ENCODE measurements at regions not wholly inside any gene's neighbourhood (a gene's known extent, or its start where the extent isn't known, plus 50 kb on each side); places are given as distances from the start of the nearest gene placed in this dataset.

DNA sequence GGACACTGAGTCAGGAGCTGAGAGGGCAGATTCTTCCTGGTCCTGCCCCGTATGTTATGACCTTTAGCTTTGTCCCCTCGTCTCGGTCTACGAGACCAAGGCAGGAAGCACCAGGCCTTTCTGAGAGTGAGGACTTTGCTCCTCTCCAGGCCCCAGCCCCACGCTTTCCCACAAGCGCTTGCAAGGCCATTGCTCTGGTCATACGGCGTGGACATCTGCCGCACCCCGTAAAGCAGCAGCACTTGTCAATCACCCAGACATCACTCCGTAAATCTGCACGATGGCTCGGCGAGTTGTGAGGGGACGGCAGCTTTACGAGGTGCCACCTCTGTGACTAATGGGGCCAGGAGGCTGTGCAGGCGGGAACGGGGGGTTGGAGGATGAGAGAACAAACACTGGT lies 100.8 kb upstream of the TWIST2 start:
- TF ChIP-seq ZNF274 (IDR thresholded peaks at IDR 0.05; ENCODE audit: low read depth, low read length) (no peak), YY1 (IDR thresholded peaks at IDR 0.05; ENCODE audit: insufficient read depth, insufficient read length) (no peak)

Measured in NT2/D1 (cell line).